CD14-positive monocyte (primary cell): ENCODE measurements at regions not wholly inside any gene's neighbourhood (a gene's known extent, or its start where the extent isn't known, plus 50 kb on each side); places are given as distances from the start of the nearest gene placed in this dataset.

ENCODE experiments used
- DNase-seq, 3 donors: peaks; one replicate each; pipeline ENCODE4 v3.0.0-alpha.2; 2011 to 2022
- H2AFZ ChIP-seq: 2 replicates; pipeline ENCODE4 v1.6.0; 2012; ENCODE audit warnings: mild to moderate bottlenecking, low read depth, low read length, inconsistent platforms; ENCODE audit not compliant: insufficient read depth, poor library complexity, severe bottlenecking
- H3K27ac ChIP-seq, 2 donors: 1 replicate in 1 of 2; 2 replicates in 1 of 2; pipeline ENCODE4 v1.5.1; 2012 to 2013; ENCODE audit warnings: low read length in 2 of 2, control low read depth in 1 of 2, inconsistent platforms in 1 of 2, low read depth in 1 of 2, mild to moderate bottlenecking in 1 of 2
- H3K27me3 ChIP-seq, 2 donors: one replicate each; pipeline versions ENCODE4 v1.6.0 to v1.6.1; 2011 to 2013; ENCODE audit warnings: low read length in 2 of 2; ENCODE audit not compliant: control insufficient read depth in 2 of 2, insufficient read depth in 2 of 2
- H3K36me3 ChIP-seq, 2 donors: replicated peaks in 1 of 2; 1 replicate in 1 of 2; 2 replicates in 1 of 2; pipeline versions ENCODE4 v1.5.1 to v1.6.1; 2012 to 2013; ENCODE audit warnings: low read length in 2 of 2, control low read depth in 1 of 2, inconsistent platforms in 1 of 2, mild to moderate bottlenecking in 1 of 2; ENCODE audit not compliant: insufficient read depth in 2 of 2, control insufficient read depth in 1 of 2
- H3K4me1 ChIP-seq, 2 donors: 1 replicate in 1 of 2; 2 replicates in 1 of 2; pipeline versions ENCODE4 v1.5.1 to v1.6.1; 2012 to 2013; ENCODE audit warnings: low read length in 2 of 2, control low read depth in 1 of 2, inconsistent platforms in 1 of 2, mild to moderate bottlenecking in 1 of 2, moderate library complexity in 1 of 2; ENCODE audit not compliant: insufficient read depth in 2 of 2, control insufficient read depth in 1 of 2
- H3K4me2 ChIP-seq: replicated peaks from 2 replicates; pipeline ENCODE3; 2012; ENCODE audit warnings: low read length, moderate library complexity, mild to moderate bottlenecking; ENCODE audit not compliant: poor library complexity, severe bottlenecking; ENCODE audit errors: extremely low read depth
- H3K4me3 ChIP-seq, 3 experiments: fragments of 200-600 bp in 1 of 3; sonication (generic) in 1 of 3; replicated peaks in 1 of 3; 1 replicate in 2 of 3; 2 replicates in 1 of 3; pipeline ENCODE4 v1.5.1; 2011 to 2013; ENCODE audit warnings: low read length in 3 of 3, mild to moderate bottlenecking in 3 of 3, control low read depth in 2 of 3, low read depth in 2 of 3, inconsistent platforms in 1 of 3, moderate library complexity in 1 of 3
- H3K79me2 ChIP-seq: 2 replicates; pipeline ENCODE4 v1.6.0; 2012; ENCODE audit warnings: mild to moderate bottlenecking, control low read depth, inconsistent platforms, low read length, moderate library complexity; ENCODE audit not compliant: insufficient read depth
- H3K9ac ChIP-seq: 2 replicates; pipeline ENCODE4 v1.6.0; 2017; ENCODE audit warnings: low read length, mild to moderate bottlenecking; ENCODE audit not compliant: insufficient read depth, poor library complexity, severe bottlenecking
- H3K9me3 ChIP-seq, 2 donors: replicated peaks in 1 of 2; 1 replicate in 1 of 2; 2 replicates in 1 of 2; pipeline versions ENCODE4 v1.5.1 to v1.6.1; 2012 to 2013; ENCODE audit warnings: low read length in 2 of 2, control low read depth in 1 of 2; ENCODE audit not compliant: control insufficient read depth in 1 of 2, insufficient read depth in 1 of 2
- H4K20me1 ChIP-seq: 2 replicates; pipeline ENCODE4 v1.6.0; 2012; ENCODE audit warnings: mild to moderate bottlenecking, low read length, control low read depth, moderate library complexity; ENCODE audit not compliant: insufficient read depth
- H3K27ac Mint-ChIP-seq, 7 donors: one replicate each; pipeline ENCODE4 v1.8.0; 2020; ENCODE audit warnings: mild to moderate bottlenecking in 7 of 7, mixed read lengths in 7 of 7, moderate library complexity in 6 of 7, inconsistent platforms in 2 of 7
- H3K27me3 Mint-ChIP-seq, 3 donors: one replicate each; pipeline ENCODE4 v1.8.0; 2021 to 2022; ENCODE audit warnings: low read depth in 3 of 3, mild to moderate bottlenecking in 3 of 3, mixed read lengths in 3 of 3, moderate library complexity in 3 of 3, inconsistent platforms in 1 of 3
- H3K36me3 Mint-ChIP-seq, 2 donors: one replicate each; pipeline ENCODE4 v1.8.0; 2020; ENCODE audit warnings: mixed read lengths in 2 of 2, inconsistent platforms in 1 of 2, mild to moderate bottlenecking in 1 of 2
- H3K4me1 Mint-ChIP-seq: one replicate; pipeline ENCODE4 v1.8.0; 2020; ENCODE audit warnings: mild to moderate bottlenecking, mixed read lengths
- H3K4me3 Mint-ChIP-seq, 2 donors: one replicate each; pipeline ENCODE4 v1.8.0; 2020; ENCODE audit warnings: mild to moderate bottlenecking in 2 of 2, mixed read lengths in 2 of 2, moderate library complexity in 1 of 2
- H3K9me3 Mint-ChIP-seq, 7 donors: one replicate each; pipeline ENCODE4 v1.8.0; 2020 to 2022; ENCODE audit warnings: mixed read lengths in 7 of 7, mild to moderate bottlenecking in 6 of 7, moderate library complexity in 6 of 7, inconsistent platforms in 2 of 7
- CTCF ChIP-seq: fragments of 200-600 bp; IDR thresholded peaks from one replicate; pipeline ENCODE4 v1.8.0; 2022; ENCODE audit warnings: antibody characterized with exemption, mild to moderate bottlenecking
- WGBS: methylation state at CpG from one replicate; pipeline ENCODE4 v1.1.5; 2013; ENCODE audit warnings: missing lambda C conversion rate; ENCODE audit not compliant: insufficient coverage; 5-methylcytosine and 5-hydroxymethylcytosine counted together
- intact Hi-C, 2 donors: fragments of 100-400 bp; cut with micrococcal nuclease; formaldehyde crosslinking; loops; one replicate each; pipeline versions ENCODE4 v1.15.0 to v1.15.1; 2023

DNA sequence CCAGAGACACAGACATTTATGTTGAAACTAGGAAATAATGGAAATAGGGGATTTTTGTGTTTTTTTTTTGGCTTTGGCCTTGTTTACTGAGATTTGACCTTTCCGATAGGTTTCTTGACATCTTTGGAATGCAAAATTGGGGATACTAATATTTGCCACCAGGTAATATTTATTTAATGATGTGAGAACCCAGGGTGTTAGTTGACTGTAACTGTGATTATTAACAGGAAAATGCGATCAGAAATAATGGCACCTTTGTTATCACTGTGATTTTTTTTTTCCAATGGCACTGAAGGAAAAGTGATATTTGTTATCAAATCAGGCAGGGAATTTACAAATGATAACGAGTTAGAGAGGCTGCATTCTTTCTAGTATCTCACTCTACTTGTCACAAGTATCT is 330.5 kb downstream of the SOX4 start:
- Mint-ChIP-seq H3K4me3 (no peak overlapping the region), H3K9me3 (peaks cover 0 to 7% (median 0%) of the 10 kb centered on the region in 7 donors), H3K4me1 (peaks cover 8% of the 10 kb centered on the region), H3K36me3 (no peaks in the 10 kb centered on the region), H3K27ac (no peak overlapping the region), H3K27me3 (peaks cover 0 to 2% (median 0%) of the 10 kb centered on the region in 3 donors)
- H3K27me3 ChIP-seq: no peaks in the 10 kb centered on the region
- no peaks in the 10 kb centered on the region for H4K20me1 ChIP-seq
- H3K4me3 ChIP-seq: no peak overlapping the region
- TF ChIP-seq CTCF: no peak
- no peaks in the 10 kb centered on the region for H3K9me3 ChIP-seq
- H3K27ac ChIP-seq: no peak overlapping the region
- H2AFZ ChIP-seq: no peak overlapping the region
- no peak for DNase-seq
- intact Hi-C loops: no loop called here
- no peaks in the 10 kb centered on the region for H3K36me3 ChIP-seq
- no peak overlapping the region for H3K9ac ChIP-seq
- H3K79me2 ChIP-seq: no peaks in the 10 kb centered on the region
- H3K4me2 ChIP-seq: no peak overlapping the region
- WGBS: no CpG with 5 or more reads among the region's 3 CpGs
- peaks cover 5 to 9% of the 10 kb centered on the region in 2 donors for H3K4me1 ChIP-seq

- Histone ChIP-seq H3K79me2 (no peaks in the 10 kb centered on the region), H3K4me1 (peaks cover 5 to 9% of the 10 kb centered on the region in 2 donors), H3K4me3 (no peak overlapping the region), H3K36me3 (no peaks in the 10 kb centered on the region), H3K4me2 (no peak overlapping the region), H3K27me3 (no peaks in the 10 kb centered on the region), H3K27ac (no peak overlapping the region), H3K9me3 (peaks cover 0 to 6% of the 10 kb centered on the region in 2 donors), H3K9ac (no peak overlapping the region), H2AFZ (no peak overlapping the region), H4K20me1 (no peaks in the 10 kb centered on the region)
- DNase-seq: no peak
- intact Hi-C loops: no loop called here
- peaks cover 0 to 4% (median 0%) of the 10 kb centered on the region in 3 donors for H3K27me3 Mint-ChIP-seq
- H3K9me3 Mint-ChIP-seq: peaks cover 0 to 6% (median 5%) of the 10 kb centered on the region in 7 donors
- peaks cover 11% of the 10 kb centered on the region for H3K4me1 Mint-ChIP-seq
- TF ChIP-seq CTCF: no peak
- no CpG with 5 or more reads among the region's 3 CpGs for WGBS
- H3K27ac Mint-ChIP-seq: no peak overlapping the region
- no peak overlapping the region for H3K4me3 Mint-ChIP-seq
- H3K36me3 Mint-ChIP-seq: no peaks in the 10 kb centered on the region
Measured at GRCh38 chr6:21928827-21929226, 335.3 kb downstream of the SOX4 start.
